Lung microvascular endothelial cell (primary cell): ENCODE measurements at regions not wholly inside any gene's neighbourhood (a gene's known extent, or its start where the extent isn't known, plus 50 kb on each side); places are given as distances from the start of the nearest gene placed in this dataset.
A peak's percentile ranks its signal among the peaks of the same experiment; 100 is the strongest.
"Not testable (repeated sequence)": the region's sequence is repeated elsewhere in the genome, so short reads cannot be mapped to it uniquely, and the experiment has no call there.

Source experiments
- DNase-seq, 2 donors: peaks; one replicate each; pipeline versions ENCODE4 v3.0.0 to v3.0.0-alpha.2; 2010; ENCODE audit warnings: low read depth in 2 of 2

DNA sequence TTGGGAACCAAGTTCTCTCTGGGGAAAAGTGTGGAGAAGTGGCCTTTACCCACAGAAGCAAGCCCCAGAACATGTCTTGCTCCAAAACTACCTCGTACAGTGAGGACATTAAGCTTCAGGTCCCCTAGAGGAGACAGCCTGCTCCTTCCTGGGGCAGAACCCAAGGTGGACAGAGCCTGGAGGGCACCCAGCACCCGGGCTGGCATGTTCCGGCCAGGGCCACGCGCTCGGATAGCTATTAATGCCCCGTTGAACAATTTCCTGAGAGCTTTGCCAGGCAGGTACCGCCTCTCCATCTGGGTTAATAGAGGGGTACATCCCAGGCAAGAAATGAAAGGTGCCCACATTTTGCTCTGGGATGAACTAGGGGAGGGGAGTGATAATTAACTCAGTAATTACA lies 169.0 kb upstream of the GRK3 start:
- DNase-seq, result no peak

DNA sequence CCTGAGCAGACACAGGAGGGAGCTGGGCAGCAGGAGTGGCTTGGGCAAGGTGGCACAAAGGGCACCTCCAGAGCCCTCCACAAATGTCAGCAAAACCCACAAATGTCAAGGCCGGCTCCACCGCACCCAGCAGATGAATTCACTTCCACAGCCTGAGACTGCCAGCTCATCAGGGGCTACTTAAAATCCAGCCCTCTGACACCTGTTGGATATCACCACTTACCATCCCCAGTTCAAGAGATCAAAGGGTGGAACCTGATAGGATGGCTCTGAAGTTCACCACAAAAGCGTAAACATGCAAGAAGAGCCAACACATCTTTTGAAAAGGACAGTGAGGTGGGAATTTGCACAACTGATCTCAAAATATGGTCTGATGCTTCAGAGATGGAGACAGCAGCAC lies 168.6 kb upstream of the GRK3 start:
- DNase-seq, result no peak

GRCh38 chr22:25396615-25397200 lies 167.8 kb upstream of the GRK3 start:
- no peak for DNase-seq

GRCh38 chr22:25397616-25398015 lies 166.9 kb upstream of the GRK3 start:
- no peak for DNase-seq

DNA sequence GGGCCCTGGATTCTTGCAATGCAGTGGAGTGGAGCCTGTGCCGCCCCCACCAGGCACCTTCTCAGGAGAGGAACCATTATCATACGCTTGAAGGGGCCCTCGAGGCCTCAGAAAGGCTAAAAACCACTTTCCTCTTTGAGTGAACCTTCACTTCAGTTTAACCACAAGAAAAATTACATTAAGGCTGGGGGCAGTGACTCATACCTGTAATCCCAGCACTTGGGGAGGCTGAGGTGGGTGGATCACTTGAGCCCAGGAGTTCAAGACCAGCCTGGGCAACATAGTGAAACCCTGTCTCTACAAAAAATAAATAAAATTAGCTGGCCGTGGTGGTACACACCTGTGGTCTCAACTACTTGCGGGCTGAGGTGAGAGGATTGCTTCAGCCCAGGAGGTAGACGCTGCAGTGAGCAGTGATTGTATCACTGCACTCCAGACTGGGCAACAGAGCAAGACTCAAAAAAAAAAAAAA lies 165.8 kb upstream of the GRK3 start:
- not testable (repeated sequence) for DNase-seq

- DNase-seq, result no peak
Measured at GRCh38 chr22:25399649-25400151, 164.8 kb upstream of the GRK3 start.

GRCh38 chr22:25402160-25402500 lies 162.3 kb upstream of the GRK3 start:
- DNase-seq, result no peak

GRCh38 chr22:25402501-25403283 lies 161.8 kb upstream of the GRK3 start:
- peak in 1 of 2 donors; percentile 43 for DNase-seq

DNA sequence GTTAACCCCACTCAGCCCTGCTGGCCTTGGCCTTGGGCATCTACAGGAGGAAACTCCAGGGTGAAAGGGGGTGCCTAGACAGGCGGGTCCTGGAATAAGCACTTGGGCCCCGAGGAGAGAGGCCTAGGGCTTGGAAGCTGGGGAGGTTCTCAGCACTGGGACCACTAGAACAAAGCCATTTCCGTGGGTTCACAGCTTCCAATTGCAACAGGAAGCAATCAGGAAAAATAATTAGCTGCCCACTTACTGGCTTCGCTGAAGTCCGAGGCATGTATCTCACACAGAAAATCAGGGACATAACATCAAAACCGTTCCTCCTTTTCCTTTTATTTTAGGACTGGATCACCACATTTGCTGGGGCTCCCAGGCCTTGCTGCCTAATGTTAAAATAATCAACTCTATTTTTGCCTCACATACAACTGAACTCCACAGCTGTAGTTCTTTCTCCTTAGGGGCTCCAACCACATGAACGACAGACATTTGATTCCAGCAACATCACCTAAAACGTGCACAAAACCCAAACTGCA lies 161.1 kb upstream of the GRK3 start:
- no peak for DNase-seq

DNA sequence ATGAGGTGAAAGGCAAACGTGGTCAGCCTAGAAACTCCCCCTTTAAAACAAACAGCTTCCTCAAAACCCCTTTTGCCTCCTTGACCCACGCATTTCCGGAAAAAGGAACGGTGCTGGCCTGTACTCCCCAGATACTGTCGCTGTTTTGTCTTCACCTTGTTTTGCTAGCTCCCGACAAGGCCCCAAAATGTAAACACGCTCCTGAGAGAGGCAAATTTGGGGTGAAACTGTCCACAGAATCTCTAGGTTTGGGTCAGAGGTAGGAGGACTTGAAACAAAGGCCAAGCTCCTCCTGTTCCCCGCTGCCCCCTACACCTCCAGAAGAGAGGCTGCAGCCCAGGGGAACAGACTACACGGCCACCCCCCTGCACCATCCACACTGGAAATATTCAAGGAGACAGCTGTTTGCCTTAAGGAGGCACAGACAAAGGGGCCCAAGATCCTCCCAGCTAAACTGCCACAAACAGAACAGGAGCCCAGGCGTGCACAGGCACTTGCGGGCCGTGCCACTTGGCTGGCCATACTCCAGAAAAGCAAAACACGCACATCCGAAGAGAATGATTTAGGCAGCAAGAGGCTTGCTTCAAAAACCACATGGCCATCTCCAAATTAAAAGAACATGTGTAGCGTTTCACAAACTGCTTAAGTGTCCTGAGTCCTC lies 160.5 kb upstream of the GRK3 start:
- DNase-seq, result no peak

DNA sequence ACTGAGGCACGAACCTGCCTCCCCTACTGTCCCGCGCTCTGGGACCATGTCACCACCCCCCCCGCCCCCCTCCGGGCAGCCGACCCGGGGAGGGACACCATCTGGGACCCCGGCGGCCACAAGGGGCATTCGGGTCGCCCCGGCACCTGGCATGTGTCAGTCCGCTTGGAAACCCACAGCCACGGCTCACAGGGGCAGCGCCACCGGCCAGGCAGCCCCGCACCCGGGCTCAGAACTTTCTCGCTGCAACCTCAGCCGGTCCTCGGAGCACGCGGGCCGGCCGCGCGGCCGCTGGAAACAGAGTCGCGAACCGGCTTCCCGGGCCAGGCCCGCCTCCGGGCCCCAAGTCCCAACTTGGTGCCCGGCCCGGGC lies 159.9 kb upstream of the GRK3 start:
- no peak for DNase-seq

GRCh38 chr22:25404928-25405816 lies 159.3 kb upstream of the GRK3 start:
- peak; percentile 59 to 65 for DNase-seq

DNA sequence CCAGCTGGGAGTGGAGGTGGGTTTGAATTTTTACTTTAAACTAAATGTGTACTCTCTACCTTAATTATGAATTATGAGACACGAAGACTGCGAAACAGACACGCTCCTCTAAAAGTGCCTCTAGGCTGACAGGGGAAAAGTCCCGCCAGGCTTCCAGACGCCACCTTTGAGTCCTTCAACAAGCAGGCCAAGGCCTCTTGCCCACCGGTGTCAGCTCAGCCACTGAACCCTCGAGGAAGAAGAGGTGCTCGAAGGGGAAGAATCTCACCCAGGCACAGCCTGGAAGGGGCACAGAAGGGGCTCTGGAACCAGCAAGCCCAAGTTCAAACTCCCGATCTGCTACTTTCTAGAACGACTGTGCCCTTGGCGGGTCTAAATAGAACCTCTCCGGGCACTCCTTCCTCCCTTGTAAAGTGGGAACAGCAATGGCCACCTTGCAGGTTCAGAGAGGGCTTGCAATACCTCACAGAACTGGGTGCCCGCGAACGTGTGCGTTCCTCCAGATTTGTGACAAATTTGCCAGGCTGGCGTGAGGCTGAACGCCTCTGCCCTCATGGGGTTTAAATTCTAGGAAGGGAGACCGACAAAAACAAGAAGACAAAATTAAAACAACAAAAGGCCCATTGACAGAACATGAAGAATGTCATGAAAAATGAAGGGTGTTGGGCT lies 158.5 kb upstream of the GRK3 start:
- DNase-seq, result no peak

GRCh38 chr22:25406510-25407210 lies 157.8 kb upstream of the GRK3 start:
- no peak for DNase-seq

DNA sequence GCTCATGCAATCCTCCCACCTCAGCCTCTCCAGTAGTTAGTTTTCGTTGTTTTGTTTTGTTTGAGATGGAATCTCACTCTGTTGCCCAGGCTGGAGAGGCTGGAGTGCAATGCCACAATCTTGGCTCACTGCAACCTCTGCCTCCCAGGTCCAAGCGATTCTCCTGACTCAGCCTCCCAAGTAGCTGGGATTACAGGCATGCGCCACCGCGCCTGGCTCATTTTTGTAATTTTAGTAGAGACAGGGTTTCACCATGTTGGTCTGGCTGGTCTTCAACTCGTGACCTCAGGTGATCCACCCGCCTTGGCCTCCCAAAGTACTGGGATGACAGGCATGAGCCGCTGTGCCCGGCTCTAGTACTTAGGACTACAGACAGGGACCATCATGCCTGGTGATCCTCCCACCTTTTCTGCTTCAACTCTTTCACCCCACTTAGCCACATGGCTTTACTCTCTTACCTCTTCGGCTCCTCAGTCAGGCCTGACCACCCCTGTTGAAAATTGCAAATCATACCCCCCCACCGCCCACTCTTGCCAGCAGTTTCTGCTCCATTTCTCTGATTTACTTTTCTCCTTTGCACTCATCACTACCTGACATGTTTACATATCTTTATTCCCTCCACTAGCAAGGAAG lies 157.1 kb upstream of the GRK3 start:
- DNase-seq, result no peak

DNA sequence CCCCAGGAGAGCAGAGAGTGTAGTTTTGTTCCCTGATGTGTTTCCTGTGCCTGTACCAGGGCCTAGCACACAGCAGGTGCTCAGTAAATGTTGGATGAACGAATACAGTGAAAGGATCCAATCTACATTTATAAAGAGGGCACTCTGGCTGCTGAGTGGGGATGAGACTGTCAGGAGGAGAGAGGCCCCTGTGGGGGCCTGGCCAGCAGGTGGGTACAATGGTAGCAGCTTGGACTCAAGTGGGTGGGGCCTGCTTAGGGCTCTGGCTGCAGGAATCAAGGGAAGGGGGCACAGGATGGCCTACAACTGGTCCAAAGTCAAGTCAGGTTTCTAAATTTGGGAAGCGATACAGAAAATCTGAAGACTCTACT lies 156.6 kb upstream of the GRK3 start:
- no peak for DNase-seq

DNA sequence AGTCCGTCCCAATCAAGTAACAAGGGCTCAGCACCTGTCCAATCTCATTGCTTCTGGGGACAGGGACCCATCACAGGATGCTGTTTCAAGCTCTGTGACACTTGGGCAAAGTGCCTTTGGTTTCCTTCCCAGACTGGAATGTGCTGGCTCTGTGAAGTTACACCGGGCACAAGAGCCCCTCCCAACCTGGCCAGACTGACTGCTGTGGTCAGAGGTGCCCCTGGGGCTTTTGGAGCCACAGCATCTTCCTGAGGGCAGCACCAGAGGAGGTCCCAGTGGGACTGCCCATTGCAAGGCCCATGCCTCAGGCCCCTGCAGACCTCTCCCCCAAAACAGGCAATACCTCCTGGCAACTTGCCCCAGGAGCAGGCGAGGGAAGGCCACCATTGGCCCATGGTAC lies 155.2 kb upstream of the GRK3 start:
- DNase-seq, result no peak

DNA sequence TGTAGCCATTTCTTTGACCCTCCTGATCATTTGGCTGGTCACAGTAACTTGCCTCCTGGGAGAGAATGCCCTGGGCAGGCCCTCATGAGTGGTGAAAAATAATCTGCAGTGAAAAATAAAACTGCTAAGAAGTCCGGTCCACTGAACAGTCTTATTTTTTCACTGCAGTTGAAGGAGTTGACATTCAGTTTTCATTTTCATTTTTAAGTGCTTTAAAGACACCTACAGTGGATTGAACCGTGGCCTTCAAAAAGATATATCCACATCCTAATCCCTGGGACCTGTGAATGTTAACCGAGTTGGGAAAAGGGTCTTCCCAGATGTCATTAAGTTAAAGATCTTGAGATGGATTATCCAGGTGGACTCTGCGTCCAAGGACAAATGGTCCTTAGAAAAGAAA lies 153.6 kb upstream of the GRK3 start:
- no peak for DNase-seq

GRCh38 chr22:25413620-25414019 lies 150.9 kb upstream of the GRK3 start:
- no peak for DNase-seq

- not testable (repeated sequence) for DNase-seq
Measured at GRCh38 chr22:25415731-25416130, 148.7 kb upstream of the GRK3 start.
